H9 (cell line): ENCODE measurements at regions not wholly inside any gene's neighbourhood (a gene's known extent, or its start where the extent isn't known, plus 50 kb on each side); places are given as distances from the start of the nearest gene placed in this dataset.

ENCODE experiments used
- DNase-seq: peaks from one replicate; pipeline ENCODE4 v3.0.0-alpha.2; 2017
- H2AFZ ChIP-seq: one replicate; pipeline ENCODE4 v1.6.1; 2013; ENCODE audit warnings: mild to moderate bottlenecking, low read length, control low read depth, moderate library complexity
- H2AK5ac ChIP-seq: 2 replicates; pipeline ENCODE4 v1.6.1; 2013; ENCODE audit warnings: low read length, control low read depth, mixed read lengths; ENCODE audit not compliant: insufficient read length
- H2BK120ac ChIP-seq: one replicate; pipeline ENCODE4 v1.6.1; 2013; ENCODE audit warnings: low read depth, mild to moderate bottlenecking, low read length, control low read depth, inconsistent platforms; ENCODE audit not compliant: poor library complexity, severe bottlenecking
- H2BK12ac ChIP-seq: 2 replicates; pipeline ENCODE4 v1.6.1; 2013; ENCODE audit warnings: low read length, control low read depth, mixed read lengths, low read depth; ENCODE audit not compliant: insufficient read length
- H2BK15ac ChIP-seq: 2 replicates; pipeline ENCODE4 v1.6.1; 2013; ENCODE audit warnings: low read depth, low read length, control low read depth
- H2BK20ac ChIP-seq: one replicate; pipeline ENCODE4 v1.6.1; 2013; ENCODE audit warnings: low read depth, mild to moderate bottlenecking, low read length, control low read depth, inconsistent platforms; ENCODE audit not compliant: poor library complexity, severe bottlenecking
- H2BK5ac ChIP-seq: 2 replicates; pipeline ENCODE4 v1.6.1; 2013; ENCODE audit warnings: low read length, control low read depth, mixed read lengths; ENCODE audit not compliant: insufficient read length
- H3K14ac ChIP-seq: 2 replicates; pipeline ENCODE4 v1.6.1; 2013; ENCODE audit warnings: low read length, control low read depth; ENCODE audit not compliant: insufficient read depth
- H3K18ac ChIP-seq: 2 replicates; pipeline ENCODE4 v1.6.1; 2013; ENCODE audit warnings: low read depth, mild to moderate bottlenecking, mixed read lengths, low read length, control low read depth; ENCODE audit not compliant: insufficient read length
- H3K23ac ChIP-seq: 2 replicates; pipeline ENCODE4 v1.6.1; 2013; ENCODE audit warnings: low read length, control low read depth, mixed read lengths, low read depth; ENCODE audit not compliant: insufficient read length
- H3K23me2 ChIP-seq: 2 replicates; pipeline ENCODE4 v1.6.1; 2013; ENCODE audit warnings: low read depth, mild to moderate bottlenecking, mixed read lengths, low read length, control low read depth; ENCODE audit not compliant: insufficient read length, poor library complexity, severe bottlenecking
- H3K27ac ChIP-seq: 2 replicates; pipeline ENCODE4 v1.5.1; 2013; ENCODE audit warnings: low read length, control low read depth, mixed read lengths, low read depth; ENCODE audit not compliant: insufficient read length
- H3K27me3 ChIP-seq: 2 replicates; pipeline ENCODE4 v1.6.1; 2013; ENCODE audit warnings: low read length, control low read depth, inconsistent platforms; ENCODE audit not compliant: insufficient read depth
- H3K4ac ChIP-seq: 2 replicates; pipeline ENCODE4 v1.6.1; 2013; ENCODE audit warnings: low read depth, mild to moderate bottlenecking, control low read depth, inconsistent platforms, low read length, moderate library complexity
- H3K4me1 ChIP-seq: 2 replicates; pipeline ENCODE4 v1.6.1; 2013; ENCODE audit warnings: low read length, control low read depth, inconsistent platforms; ENCODE audit not compliant: insufficient read depth
- H3K4me2 ChIP-seq: 2 replicates; pipeline ENCODE4 v1.6.1; 2013; ENCODE audit warnings: low read length, control low read depth, mixed read lengths; ENCODE audit not compliant: insufficient read length, insufficient read depth
- H3K56ac ChIP-seq: 2 replicates; pipeline ENCODE4 v1.6.1; 2013; ENCODE audit warnings: low read depth, mild to moderate bottlenecking, mixed read lengths, low read length, control low read depth; ENCODE audit not compliant: insufficient read length
- H3K79me1 ChIP-seq: 2 replicates; pipeline ENCODE4 v1.6.1; 2013; ENCODE audit warnings: low read depth, mild to moderate bottlenecking, moderate library complexity, low read length, control low read depth, inconsistent platforms; ENCODE audit not compliant: insufficient read depth, poor library complexity, severe bottlenecking
- H3K79me2 ChIP-seq: 2 replicates; pipeline ENCODE4 v1.6.1; 2013; ENCODE audit warnings: low read length, control low read depth, inconsistent platforms; ENCODE audit not compliant: insufficient read depth
- H3K9ac ChIP-seq: 2 replicates; pipeline ENCODE4 v1.6.1; 2013; ENCODE audit warnings: low read length, control low read depth, mixed read lengths; ENCODE audit not compliant: insufficient read length; ENCODE audit errors: extremely low read depth
- H3K9me3 ChIP-seq: one replicate; pipeline ENCODE4 v1.6.1; 2013; ENCODE audit warnings: low read depth, low read length, inconsistent platforms; ENCODE audit not compliant: control insufficient read depth
- H3T11ph ChIP-seq: one replicate; pipeline ENCODE4 v1.6.1; 2013; ENCODE audit warnings: mild to moderate bottlenecking, low read length, control low read depth, inconsistent platforms
- H4K20me1 ChIP-seq: one replicate; pipeline ENCODE4 v1.6.1; 2013; ENCODE audit not compliant: control insufficient read depth, insufficient read length, insufficient read depth
- H4K5ac ChIP-seq: 2 replicates; pipeline ENCODE4 v1.6.1; 2013; ENCODE audit warnings: low read depth, mild to moderate bottlenecking, mixed read lengths, low read length, control low read depth; ENCODE audit not compliant: insufficient read length
- H4K8ac ChIP-seq: replicated peaks from 2 replicates; pipeline ENCODE4 v1.6.1; 2013; ENCODE audit warnings: low read length, control low read depth, mixed read lengths, low read depth; ENCODE audit not compliant: insufficient read length
- H4K91ac ChIP-seq: 2 replicates; pipeline ENCODE4 v1.6.1; 2013; ENCODE audit warnings: low read depth, mild to moderate bottlenecking, moderate library complexity, mixed read lengths, low read length, control low read depth; ENCODE audit not compliant: insufficient read length
- H3K27ac Mint-ChIP-seq, 3 experiments: 2 replicates in 2 of 3; 3 replicates in 1 of 3; pipeline ENCODE4 v1.8.0; 2020 to 2021; ENCODE audit warnings: mixed read lengths in 3 of 3, mild to moderate bottlenecking in 1 of 3, moderate library complexity in 1 of 3
- H3K27me3 Mint-ChIP-seq: 2 replicates; pipeline ENCODE4 v1.8.0; 2021; ENCODE audit warnings: low read depth, mild to moderate bottlenecking, moderate library complexity, mixed read lengths
- H3K36me3 Mint-ChIP-seq, 3 experiments: 2 replicates in 2 of 3; 3 replicates in 1 of 3; pipeline ENCODE4 v1.8.0; 2020 to 2021; ENCODE audit warnings: low read depth in 3 of 3, mixed read lengths in 3 of 3; ENCODE audit not compliant: insufficient read depth in 1 of 3
- H3K4me1 Mint-ChIP-seq, 2 experiments: 2 replicates each; pipeline ENCODE4 v1.8.0; 2020; ENCODE audit warnings: mixed read lengths in 2 of 2
- H3K4me3 Mint-ChIP-seq, 2 experiments: 2 replicates in 1 of 2; 3 replicates in 1 of 2; pipeline ENCODE4 v1.8.0; 2020 to 2021; ENCODE audit warnings: mild to moderate bottlenecking in 2 of 2, mixed read lengths in 2 of 2, moderate library complexity in 1 of 2
- H3K9me3 Mint-ChIP-seq, 2 experiments: 2 replicates in 1 of 2; 3 replicates in 1 of 2; pipeline ENCODE4 v1.8.0; 2020; ENCODE audit warnings: mild to moderate bottlenecking in 2 of 2, mixed read lengths in 2 of 2, moderate library complexity in 1 of 2
- TF ChIP-seq, protein P1 (sequence below): fragments of 200-600 bp; sonication (generic); conservative IDR thresholded peaks from 3 replicates; pipeline ENCODE4 v1.8.0; 2021; ENCODE audit warnings: antibody characterized with exemption, mild to moderate bottlenecking

DNA sequence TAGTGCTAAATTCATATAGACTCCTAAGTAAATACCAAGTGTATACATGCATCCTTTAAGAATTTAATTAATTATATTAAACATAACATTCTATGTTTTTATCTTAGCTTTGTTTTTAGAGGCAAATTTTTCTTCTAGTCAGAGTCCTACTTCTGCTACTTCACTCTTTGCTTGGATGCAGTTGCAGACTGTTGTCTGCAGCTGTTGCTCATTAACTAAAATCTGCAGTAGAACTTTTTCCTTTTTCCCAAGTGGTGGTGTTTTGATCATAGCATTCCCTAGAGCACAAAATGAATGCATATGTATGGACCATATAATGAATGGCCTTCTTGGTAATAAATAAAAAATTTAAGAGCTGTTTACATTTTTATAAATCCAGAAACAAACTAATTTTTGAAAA is 198.3 kb downstream of the CASP12 start:
- Histone ChIP-seq H2BK20ac (no peak overlapping the region), H3K9me3 (no peaks in the 10 kb centered on the region), H3K27me3 (no peaks in the 10 kb centered on the region), H4K91ac (no peak overlapping the region), H3K79me1 (no peaks in the 10 kb centered on the region), H3T11ph (no peak overlapping the region), H3K4ac (no peak overlapping the region), H2AFZ (no peak overlapping the region), H3K56ac (no peak overlapping the region), H3K27ac (no peak overlapping the region), H3K18ac (no peak overlapping the region), H3K4me1 (peaks cover 2% of the 10 kb centered on the region; the same call in 1 of the 2 replicates), H2BK120ac (no peak overlapping the region), H3K79me2 (no peaks in the 10 kb centered on the region), H4K5ac (no peak overlapping the region), H2BK12ac (no peak overlapping the region), H3K14ac (no peak overlapping the region), H4K8ac (no peak overlapping the region), H2BK15ac (no peak overlapping the region), H3K23ac (no peak overlapping the region), H2BK5ac (no peak overlapping the region), H3K9ac (no peak overlapping the region), H4K20me1 (no peaks in the 10 kb centered on the region), H3K23me2 (no peaks in the 10 kb centered on the region), H3K4me2 (no peak overlapping the region), H2AK5ac (no peak overlapping the region)
- Mint-ChIP-seq H3K27ac (no peak overlapping the region), H3K9me3 (no peaks in the 10 kb centered on the region), H3K27me3 (no peaks in the 10 kb centered on the region), H3K4me1 (peaks cover 7 to 8% of the 10 kb centered on the region in 2 experiments), H3K4me3 (no peak overlapping the region), H3K36me3 (no peaks in the 10 kb centered on the region)
- TF ChIP-seq, protein P1, sequence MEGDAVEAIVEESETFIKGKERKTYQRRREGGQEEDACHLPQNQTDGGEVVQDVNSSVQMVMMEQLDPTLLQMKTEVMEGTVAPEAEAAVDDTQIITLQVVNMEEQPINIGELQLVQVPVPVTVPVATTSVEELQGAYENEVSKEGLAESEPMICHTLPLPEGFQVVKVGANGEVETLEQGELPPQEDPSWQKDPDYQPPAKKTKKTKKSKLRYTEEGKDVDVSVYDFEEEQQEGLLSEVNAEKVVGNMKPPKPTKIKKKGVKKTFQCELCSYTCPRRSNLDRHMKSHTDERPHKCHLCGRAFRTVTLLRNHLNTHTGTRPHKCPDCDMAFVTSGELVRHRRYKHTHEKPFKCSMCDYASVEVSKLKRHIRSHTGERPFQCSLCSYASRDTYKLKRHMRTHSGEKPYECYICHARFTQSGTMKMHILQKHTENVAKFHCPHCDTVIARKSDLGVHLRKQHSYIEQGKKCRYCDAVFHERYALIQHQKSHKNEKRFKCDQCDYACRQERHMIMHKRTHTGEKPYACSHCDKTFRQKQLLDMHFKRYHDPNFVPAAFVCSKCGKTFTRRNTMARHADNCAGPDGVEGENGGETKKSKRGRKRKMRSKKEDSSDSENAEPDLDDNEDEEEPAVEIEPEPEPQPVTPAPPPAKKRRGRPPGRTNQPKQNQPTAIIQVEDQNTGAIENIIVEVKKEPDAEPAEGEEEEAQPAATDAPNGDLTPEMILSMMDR, result no peak
- DNase-seq, result no peak
